NCI-H128 (cell line): ENCODE measurements at regions not wholly inside any gene's neighbourhood (a gene's known extent, or its start where the extent isn't known, plus 50 kb on each side); places are given as distances from the start of the nearest gene placed in this dataset.

Experiments
- DNase-seq: peaks from one replicate; lab custom pipeline; 2025; ENCODE audit not compliant: unreplicated experiment; lab: John Stamatoyannopoulos, UW

DNA sequence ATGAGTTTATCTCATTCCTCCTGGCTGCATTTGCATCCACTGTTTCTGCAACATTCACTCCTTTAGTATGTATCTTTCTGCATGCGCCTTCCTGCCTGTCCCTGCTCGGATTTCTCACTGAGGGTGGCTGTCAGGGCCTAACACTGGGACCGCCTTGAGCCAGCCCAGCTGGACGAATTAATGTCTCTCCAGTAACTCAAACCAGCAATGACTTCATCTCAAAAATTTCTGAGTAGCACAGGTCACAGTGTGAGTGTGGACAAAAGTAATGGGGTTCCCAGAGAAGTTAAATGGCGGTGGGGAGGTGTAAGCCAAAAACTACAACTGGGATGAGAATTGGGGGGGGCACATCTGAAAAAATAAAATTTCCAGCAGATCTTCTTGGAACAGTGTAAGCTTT is 444.0 kb upstream of the MGMT start:
- DNase-seq = no peak

GRCh38 chr10:129024046-129024445 is 443.0 kb upstream of the MGMT start:
- DNase-seq = no peak

DNA sequence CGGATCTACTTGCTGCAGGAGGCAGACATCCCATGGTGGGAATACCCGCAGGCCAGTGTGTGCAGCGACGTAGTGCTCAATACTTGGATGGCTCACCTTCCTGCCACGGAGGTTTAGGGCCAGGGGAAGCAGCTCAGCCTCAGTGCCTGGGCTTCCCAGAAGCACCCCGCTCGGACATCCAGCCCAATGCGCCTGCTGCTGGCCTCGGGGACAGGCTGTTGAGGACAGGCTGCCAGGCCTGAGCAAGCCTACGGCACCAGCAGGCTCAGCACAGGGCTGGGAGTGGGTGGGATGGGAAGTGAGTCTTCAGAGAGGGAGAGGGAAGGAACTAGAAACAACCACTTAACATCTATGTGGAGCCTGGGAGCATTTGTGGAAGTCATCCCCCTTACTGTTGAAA is 441.3 kb upstream of the MGMT start:
- no peak for DNase-seq

DNA sequence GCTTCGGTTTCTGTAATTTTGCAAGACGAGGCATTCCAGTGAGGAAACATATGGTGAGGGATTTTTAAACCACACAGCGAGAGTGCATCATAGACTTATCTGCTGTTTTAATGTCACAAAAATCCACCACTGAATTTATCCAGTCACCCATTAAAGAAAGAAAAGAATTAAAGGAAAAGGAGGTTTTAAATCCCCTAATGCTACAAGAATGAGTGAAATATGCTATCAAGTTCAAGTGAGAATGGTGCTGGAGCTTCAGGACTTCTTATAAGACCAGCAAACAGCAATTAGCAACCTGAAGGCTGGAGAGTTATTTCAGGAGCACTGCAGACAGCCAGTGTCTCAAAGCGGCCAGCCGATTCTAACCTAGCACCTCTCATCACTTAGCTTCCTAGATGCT is 439.1 kb upstream of the MGMT start:
- DNase-seq = no peak

DNA sequence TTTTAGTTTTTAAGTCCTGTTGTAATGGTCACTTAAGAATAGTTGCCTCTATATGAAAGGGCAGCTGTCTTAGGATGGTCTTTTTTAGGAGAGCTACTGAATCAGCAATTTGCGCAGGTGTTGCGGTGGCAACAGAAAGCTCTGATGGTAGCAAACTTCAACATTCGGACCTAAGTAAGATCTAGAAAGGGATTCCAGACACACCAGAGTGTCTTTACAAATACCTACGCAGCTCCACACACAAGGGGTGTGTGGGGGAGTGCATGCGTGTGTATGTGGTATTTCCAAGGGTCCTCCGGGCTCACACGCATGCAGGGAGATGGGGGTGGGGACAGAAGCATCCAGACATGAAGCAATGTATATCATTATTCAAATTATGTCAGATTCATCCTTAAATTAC is 438.6 kb upstream of the MGMT start:
- no peak for DNase-seq

DNA sequence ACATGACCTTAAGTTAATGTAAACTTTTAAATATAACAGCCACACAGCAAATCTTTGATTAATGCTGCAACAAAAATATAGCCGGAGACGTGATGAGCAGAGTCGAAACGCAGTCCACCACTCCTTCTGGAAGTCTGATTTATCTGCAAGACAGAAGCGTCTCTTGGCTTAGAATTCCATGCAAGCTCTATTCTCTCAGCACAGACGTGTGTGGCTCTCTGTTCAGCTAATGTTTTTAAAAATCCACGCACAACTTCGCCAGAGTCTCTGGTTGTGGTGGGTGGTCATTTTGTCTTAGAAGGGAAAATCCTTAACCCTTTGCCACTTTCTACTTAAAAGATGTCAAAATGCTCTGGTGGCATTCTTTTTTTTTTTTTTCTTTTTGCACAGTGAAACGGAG is 438.0 kb upstream of the MGMT start:
- DNase-seq = no peak

- no peak for DNase-seq
These were observed 437.0 kb upstream of the MGMT start for GRCh38 chr10:129029851-129030602.

DNA sequence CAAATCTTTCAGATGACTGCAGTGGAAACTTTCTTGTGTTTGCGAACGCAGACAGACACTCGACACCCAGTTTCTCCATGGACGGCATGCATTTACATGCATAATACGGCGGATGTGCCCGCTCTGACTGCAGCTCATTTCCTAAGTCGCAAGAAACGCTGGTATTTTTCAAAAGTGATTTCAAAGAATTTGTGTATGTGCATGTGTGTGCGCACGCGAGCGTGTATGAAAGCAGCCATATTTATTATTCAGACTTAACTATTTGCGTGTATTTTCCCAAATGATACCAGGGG is 436.5 kb upstream of the MGMT start:
- no peak for DNase-seq

- DNase-seq = no peak
These were observed 435.8 kb upstream of the MGMT start for GRCh38 chr10:129030996-129031843.

- DNase-seq = no peak
These were observed 435.2 kb upstream of the MGMT start for GRCh38 chr10:129031844-129032150.

- no peak for DNase-seq
These were observed 434.4 kb upstream of the MGMT start for GRCh38 chr10:129032372-129033313.

DNA sequence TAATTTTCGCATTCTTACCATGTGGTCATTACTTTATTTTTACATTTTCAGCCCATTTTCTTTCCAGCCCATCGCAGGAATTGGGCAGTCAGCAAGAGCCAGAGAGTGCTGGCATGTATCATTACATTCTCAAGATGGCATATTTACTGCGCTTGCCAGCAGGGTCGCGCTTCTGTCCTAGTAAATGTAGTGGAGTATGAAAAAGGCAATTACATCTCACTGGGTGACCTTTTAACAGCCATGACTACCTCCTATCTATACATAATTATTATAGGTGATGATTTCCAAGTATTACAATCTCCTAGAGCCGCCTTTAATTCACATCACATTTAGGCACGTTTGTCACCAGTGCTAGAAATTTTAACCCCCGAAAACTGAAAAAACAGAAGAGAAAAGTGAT is 433.7 kb upstream of the MGMT start:
- DNase-seq = no peak

DNA sequence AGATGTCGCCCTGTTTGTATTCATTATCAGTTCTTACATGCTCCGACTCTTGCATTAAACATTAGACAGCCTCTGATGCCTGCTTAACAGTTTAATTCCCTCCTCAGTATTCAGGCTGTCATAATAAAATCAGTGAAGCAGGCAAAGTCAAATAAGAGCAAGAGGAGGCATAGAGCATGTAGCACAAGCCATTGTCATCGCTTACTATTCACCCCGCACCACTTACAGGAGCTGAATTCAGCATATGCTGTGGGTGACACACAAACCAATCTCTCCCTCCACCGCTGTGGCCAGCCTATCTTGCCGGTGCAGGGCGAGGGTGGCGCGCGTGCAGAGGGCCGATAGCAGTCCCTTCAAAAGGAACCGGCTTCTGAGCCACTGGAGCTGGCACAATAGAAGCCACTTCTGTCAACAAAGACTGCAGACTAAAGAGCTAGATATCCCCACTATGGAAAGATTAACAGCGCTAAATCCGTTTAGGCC is 433.2 kb upstream of the MGMT start:
- no peak for DNase-seq

- DNase-seq = no peak
These were observed 431.8 kb upstream of the MGMT start for GRCh38 chr10:129035052-129035827.

- DNase-seq = no peak
These were observed 428.5 kb upstream of the MGMT start for GRCh38 chr10:129038522-129038921.

DNA sequence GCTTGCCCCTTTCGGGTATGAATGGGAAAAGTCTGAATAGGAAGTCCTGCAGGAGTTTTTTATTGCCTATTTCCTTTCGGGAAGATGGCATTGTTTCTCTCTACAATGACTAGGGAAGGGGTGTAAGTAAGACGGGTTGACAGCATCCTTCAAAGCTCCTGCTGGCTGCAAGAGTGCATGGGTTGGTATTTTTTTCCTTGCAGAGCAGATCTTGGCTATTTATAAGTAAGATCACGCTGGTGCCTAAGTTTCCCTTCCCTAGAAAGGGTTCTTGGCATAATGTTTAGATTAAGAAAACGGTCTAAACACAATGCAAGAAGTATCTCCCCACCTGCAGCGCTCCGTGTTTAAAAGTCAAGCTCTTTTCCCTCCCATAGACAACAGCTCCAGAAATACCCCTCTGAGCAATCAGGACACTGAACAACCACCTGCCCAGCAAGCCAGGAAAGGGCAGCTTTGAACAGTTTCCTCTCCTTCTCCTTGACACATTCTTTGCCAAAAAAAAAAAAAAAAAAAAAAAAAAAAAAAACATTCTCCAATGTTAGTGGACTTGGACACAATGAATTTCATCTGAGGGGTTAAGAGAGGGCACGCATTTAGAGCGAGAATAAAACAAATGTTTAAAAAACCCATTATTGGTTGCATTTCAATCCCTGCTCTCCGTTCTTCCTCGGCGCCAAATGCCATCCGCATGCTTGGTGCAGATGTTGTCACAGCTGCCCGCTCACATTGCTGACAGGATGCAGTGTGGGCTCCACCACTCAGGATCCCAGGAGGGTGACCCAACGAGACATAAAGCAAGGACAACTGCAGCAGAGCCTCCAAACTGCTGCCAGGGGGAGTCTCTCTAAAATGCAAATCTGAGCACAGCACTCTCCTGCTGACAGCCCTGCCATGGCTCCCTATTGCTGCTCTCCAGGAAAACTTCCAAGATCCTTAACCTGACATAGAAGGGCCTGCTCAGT is 427.4 kb upstream of the MGMT start:
- no peak for DNase-seq

- no peak for DNase-seq
These were observed 426.7 kb upstream of the MGMT start for GRCh38 chr10:129040377-129040776.

DNA sequence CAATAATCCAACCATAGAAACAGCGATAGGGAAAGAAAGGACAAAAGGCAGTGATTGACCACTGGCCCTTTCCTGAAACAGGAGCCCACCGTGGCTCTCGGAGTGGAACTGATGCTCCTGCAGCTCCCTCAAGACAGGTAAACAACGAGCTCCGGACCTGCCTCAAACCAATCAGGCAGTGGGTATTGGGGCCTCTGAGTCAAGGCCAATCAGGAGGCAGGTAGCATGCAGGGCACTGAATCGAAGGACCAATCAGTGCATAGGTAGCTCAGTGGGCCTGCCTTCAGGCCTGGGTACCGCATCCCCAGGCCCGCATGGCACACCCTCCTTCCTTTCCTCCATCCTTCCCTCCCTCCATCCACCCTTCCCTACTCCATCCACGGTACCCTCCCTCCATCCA is 425.1 kb upstream of the MGMT start:
- DNase-seq = no peak

DNA sequence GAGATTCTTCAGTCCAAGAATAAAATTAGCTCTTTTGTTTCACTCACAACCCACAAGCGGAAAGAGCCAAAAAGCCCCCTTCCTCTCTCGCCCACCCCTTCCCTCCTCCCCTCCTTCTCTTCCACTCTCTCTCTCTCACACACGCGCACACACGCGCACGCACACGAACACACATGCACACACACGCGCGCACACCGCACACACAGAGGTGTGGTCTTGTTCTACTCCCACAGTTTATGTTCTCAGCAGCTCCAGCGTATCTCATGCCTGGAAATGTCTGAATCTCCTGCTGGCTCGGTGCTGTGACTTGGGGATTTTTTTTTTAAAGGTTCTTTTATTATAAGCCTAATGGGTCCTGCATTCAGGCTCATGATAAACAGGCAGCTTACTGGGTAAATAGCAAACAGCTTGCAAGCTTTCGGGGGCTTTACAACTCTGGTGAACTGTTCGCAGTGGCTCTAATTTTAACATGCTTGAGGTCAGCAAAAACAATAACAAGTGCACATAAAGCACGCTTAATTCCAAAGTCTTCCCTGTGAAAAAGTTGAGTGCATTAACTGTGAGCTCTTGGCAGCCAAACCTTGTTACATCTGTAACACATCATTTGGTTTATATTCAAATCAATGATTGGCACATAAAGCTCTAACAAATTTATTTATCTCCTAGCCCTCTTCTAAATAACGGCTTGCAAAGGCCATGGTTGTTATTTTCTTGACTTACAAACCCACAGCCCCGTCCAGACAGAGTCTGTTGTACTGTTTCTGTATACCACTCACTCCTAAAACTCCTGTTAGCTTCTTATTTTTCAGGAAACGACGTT is 424.1 kb upstream of the MGMT start:
- DNase-seq = no peak
